Middle frontal gyrus (tissue), 1 donor: ENCODE measurements at regions not wholly inside any gene's neighbourhood (a gene's known extent, or its start where the extent isn't known, plus 50 kb on each side); places are given as distances from the start of the nearest gene placed in this dataset.
"Not testable (repeated sequence)": the region's sequence is repeated elsewhere in the genome, so short reads cannot be mapped to it uniquely, and the experiment has no call there.

Source experiments
- DNase-seq: peaks from one replicate; pipeline ENCODE4 v3.0.0-alpha.2; 2015; ENCODE audit warnings: low spot score; ENCODE audit errors: extremely low spot score

DNA sequence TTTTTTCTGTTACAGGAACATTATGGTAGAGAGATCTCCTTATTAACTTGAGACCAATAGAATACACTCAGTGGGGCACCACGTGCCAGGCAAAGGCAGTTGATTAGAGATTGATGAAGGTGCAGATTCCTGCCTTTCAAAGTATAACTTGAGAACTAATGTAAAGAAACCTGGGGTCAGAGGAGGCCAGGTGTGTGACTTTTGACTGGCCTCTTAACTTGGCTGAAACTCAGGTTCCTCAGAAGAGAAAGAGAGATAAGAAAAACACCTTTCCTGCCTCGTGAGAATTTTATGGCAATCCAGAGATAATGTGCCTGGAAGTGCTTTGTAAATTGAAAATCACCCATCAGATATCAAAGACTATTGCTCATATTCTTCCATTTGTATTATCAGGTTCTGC is 110.7 kb upstream of the GZMB start:
- no peak for DNase-seq

DNA sequence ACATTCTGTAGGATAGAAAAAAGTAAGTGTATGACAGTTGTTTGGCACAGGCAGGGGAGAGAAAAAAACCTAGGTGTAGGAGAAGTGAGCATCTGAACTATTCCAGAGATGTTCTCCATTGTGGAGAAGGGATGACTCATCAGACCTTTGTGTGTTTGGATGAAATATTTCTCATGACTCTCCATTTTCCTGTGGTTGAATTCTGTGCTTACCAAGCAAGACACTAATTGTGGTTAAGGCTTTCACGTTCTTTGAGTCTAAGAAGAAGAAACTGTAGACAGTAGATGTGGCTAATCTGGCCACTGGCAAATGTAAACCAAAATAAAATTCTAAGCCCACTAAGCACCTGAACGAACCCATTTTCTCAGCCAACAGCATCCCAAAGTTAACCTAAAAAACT is 107.9 kb upstream of the GZMB start:
- DNase-seq = no peak

DNA sequence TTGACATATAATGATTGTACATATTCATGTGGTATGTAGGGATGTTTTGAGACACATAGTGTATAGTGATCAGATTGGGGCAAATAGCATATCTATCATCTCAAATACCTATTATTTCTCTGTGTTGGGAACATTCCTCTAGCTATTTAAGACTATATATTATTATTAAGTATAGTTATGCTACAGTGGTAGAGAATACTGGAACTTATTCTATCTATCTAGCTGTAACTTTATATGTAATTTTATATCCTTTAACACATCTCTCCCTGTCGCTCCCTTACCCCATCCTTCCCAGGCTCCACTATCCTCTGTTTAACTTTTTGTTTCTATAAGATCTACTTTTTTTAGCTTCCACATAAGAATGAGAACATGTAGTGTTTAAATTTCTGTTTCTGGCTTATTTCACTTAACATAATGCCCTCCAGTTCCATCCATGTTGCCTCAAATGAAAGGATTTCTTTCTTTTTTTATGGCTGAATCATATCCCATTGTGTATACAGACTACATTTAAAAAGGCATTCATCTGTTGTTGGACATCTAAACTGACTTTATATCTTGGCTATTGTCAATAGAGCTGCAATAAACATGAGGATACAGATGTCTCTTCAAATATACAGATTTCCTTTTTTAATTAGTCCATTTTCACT is 102.1 kb upstream of the GZMB start:
- DNase-seq = no peak

DNA sequence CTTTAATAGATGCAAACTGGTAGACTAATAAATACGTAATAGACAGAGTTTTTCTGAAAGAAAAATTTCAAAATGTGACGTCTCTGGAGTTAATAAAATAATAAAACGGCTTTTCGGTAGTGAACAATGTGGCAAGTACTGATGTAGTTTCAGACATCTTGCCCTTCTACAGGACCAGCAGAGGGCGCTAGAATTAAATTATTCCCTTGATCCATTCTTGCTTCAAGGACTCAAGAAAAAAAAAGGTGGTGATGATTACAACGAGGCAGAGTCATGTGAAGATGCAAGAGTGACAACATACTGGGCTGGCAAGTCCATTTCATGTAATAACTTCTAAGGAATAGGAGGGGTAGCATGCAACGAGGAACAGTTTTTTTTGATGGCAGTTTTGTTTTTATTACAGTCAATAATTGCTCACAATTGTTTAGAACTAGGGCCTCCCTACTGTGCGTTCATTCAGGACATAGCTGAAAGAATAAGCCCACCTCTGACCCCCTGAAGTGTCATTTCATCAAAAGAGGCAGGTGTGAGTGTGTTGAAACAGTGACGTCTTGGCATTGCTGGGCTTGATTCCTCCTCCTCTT is 101.0 kb upstream of the GZMB start:
- DNase-seq = peak; percentile 58

DNA sequence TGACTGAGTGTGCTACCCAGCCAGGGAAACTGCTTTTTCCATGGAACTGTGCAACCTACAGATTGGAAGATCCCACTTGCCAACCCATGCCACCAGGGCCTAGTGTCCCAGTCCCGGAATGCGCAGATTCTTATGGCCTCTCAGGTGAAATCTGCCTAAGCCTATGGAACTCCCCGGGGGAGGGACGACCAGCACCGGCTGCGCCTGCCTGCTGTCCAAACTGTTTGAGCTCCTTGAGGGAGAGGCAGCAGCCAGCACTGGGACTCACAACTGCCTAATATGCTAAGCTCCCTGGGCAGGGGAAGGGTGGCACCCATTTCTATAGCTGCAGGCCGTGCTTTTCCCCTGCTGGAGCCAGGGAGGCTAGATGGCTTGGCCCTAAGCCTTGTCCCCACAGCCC is 92.5 kb upstream of the GZMB start:
- no peak for DNase-seq

DNA sequence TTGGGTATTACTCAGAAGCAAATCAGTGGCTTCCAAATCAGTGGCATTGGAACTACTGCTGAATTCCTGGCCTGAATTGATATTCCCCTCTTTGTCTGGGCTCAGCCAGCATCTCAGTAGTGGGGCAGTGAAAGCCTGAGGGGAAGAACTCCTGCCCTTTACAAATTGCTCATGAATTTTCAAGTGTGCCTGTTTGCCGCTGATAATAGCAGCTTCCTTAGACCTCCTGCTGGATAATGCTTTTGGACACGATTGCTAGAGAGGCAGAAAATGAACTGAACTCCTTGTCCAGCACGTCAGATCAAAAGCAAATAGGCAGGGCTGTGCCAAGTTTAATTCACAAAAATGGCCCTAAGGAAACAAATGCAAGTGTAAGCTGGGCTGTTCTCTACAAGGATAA is 91.3 kb upstream of the GZMB start:
- DNase-seq = no peak

DNA sequence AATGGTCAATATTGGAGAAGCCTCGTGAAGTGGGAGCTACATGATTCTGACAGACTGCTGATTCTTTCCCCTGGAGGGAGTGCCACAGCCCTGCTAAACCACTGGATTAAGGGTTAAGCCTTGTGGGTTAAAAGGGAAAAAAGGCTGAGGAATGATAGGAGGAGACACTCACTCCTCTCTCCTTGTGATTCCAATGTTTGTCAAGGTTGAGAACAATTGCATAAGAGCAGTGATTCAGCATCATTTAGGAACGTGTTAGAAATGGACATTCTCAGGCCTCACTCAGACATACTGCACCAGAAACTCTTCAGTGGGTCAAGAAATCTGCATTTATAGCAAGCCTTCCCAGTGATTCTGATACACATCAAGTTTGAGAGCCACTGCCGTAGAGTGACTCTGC is 87.8 kb upstream of the GZMB start:
- DNase-seq = no peak

DNA sequence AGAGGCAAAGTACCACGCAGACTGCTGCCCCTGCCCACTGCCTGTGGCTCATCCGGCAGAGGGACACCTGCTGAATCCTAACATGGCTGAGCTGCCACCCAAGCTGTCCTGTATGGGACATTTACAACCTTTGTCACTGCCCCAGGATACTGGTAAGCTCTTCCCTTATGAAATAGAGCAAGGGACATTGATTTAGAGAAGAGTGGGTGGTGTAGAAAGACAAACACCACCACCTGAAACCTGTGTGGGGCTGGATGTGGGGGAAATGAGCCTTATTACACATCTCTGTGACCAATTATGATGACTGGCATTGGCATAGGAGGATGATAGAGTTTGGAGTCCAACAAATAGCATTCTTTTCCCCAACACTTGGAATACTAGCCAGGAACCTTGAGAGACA is 81.2 kb upstream of the GZMB start:
- DNase-seq = no peak

DNA sequence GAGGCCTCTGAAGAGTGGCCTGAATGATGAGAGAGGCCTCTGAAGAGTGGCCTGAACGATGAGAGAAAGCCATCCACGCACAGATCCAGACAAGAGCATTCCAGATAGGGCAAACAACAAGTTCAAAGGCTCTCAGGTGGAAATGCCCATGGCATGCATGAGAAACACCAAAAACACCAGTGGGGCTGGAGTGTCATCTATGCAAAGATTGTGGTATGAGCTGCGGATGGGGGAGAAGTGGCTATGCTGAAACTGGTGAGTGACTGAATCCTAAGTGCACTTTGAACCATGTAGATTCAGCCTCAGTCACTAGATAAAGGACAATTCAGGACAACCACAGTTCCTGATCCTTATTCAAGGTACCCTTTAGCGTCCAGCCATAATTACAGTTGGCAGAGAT is 79.4 kb upstream of the GZMB start:
- no peak for DNase-seq

DNA sequence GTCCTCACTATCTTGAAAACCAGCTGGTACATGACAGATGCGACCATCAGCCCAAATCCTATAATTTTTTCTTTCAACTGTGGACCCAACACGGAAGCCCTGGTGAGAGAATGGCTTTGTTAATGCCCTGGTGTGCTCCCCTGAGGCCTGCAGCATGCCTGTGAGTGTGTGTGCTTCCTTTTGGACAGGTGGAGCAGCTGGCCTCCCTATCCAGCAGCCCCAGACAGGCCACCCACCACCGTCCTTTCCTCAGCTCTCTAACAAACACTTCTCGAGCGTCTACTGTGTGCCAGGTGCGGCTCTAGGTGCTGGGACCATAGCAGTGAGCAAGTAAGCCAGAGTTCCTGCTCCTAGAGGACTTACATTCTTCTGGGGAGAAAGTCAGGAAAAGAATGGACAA is 78.9 kb upstream of the GZMB start:
- DNase-seq = no peak

DNA sequence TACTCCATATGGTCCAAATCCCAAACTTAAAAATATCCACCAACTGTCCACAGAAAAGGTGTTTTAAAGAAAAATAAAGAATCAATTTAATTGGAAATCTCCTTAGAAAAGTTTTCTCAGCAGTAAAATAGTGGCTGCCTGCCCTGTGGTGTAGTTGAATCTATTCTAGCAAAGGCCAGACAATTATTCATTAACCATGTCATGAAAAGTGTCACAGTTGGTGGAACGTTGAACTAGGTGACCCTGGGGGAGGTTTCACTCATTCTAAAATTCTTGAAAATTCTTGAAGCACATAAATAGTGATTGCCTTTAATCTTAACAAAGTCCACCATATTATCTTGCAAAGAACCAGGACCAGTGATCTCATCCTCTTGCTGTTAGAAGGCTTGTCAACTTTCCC is 78.4 kb upstream of the GZMB start:
- no peak for DNase-seq

DNA sequence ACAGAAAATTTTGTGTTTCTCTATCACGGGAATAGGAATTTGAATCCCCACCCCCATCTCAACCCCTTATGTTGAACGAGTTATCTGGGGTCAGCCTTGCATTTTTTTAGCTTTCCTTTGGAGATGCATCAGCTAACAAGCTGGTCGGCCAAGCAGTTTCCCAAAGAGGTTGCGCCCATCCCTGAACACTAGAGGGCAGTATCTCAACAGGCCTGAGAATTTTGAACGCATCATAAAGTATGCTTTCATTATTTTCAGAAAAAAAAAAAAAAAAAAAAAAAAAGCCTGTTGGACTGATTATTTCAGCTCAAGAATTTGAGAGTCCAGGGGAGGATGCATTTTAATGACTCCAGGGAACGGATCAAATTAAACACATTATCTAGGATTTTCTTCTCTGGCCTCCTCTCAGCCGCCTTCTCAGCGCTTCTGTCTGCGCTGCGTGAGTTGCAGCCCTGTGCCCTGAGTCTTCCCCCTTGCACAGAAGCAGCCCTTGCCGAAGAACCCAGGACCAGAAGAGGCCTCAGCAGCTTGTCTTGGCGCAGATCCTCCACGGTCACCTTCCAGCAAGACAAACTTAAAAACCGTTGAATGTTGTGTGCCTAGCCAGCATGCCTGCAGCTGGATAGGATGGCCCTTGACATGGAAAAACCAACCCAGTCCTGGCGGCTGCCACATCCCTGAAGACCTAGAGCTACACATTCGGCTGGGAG is 76.6 kb upstream of the GZMB start:
- DNase-seq = peak; percentile 52

DNA sequence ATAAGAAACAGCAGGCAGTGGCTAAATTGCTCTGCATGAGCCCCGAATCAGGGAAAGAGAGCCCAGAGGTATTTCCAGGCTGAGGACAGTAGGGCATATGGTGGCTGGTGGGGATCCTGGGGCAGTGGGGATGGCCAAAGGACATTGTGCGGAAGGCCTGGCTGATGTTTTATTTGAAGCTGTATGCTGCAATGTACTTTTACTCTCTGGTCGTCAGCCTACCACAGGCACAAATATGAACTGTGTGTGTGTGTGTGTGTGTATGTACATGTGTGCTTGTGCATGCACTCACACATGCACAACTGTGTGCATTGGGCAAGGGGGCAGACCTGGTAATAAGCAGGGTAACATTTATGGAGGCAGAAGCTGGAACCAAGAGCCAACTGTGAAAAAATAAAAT is 74.7 kb upstream of the GZMB start:
- DNase-seq = no peak

DNA sequence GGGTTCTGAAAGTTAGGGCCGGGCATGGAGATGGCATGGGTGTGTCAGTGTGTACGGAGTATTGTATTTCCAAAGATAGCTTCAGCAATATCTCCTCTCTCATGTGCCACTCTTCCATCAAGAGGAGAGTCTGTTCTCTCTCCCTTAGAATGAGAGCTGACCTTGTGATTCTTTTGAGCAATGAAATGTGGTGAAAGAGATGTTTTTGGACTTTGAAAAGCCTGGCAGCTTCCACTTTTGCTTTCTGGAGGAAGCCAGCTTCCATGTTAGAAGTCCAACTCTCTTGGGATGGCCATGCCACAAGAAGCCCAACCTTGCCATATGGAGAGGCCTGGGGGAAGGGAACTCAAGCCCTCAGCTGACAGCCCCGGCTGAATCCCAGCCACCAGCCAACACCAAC is 72.4 kb upstream of the GZMB start:
- DNase-seq = no peak

DNA sequence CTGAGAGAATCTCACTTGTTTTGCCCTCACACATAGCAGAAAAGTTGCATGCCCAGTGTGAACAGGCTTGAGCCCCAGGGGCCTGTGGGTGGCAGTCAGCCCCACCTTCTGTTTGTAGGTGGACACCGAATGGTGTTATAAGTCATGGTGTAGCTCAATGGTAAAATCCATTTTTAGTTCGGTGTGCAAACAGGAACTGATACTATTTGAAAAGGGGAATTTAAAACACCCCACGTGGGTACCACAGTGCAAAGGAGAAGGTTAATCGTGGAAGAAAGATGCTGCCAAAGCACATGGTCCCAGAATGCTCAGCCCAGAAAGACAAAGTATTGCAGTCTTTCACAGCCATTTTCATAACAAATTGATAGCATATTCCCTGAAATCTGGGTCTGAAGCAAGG is 71.8 kb upstream of the GZMB start:
- DNase-seq = no peak

DNA sequence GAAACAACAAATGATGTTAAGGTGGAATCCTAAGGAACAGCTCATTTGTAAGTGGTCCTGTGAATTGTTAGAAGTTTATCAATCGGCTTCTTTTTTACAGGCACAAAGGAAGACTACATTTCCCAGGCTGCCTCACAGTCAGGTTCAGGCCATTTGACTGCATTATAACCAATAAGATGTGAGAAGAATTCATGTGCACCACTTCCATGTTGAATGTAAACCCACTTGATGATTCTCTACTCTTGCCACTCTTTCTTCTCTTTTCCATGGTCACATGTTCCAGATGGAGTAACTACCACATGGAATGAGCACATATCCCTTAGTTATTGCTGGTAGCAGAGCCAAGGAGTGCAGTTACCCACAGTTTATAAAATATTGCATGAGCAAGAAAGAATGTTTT is 67.1 kb upstream of the GZMB start:
- DNase-seq = no peak

DNA sequence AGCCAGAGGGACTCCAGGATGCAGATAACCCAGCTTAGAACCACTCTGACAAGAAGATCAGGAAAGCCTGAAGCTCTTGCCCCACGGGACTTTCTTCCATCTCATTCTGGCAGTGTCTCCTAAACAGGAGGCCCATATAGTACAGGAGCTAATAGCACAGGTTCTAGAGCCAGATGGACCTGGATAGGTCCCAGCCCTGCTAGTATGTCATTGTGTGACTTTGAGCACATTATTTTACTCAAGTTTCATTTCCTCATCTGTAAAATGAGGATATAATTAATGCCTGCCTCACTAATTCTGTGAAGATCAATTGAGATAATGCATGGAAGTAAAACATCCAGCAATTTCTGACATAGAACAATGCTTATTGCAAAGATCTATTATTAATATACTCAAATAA is 66.5 kb upstream of the GZMB start:
- no peak for DNase-seq

DNA sequence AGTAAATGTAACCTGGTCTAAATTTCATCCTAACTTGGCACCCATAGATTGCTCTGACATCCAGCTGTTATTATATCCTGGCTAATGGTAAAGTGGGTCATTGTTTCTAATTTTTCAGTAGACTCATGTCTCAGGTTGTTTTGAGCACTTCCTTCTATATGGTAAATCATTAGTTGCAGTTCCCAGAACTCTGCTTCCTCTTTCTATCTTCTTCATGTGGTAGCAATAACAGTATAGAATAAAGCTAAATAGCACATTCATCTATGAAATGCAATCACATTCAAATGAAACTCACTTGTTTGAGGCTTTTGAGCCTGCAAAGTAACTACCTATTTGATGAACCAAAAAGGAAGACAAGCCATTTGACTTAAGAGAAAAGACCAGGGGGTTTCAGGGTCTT is 65.1 kb upstream of the GZMB start:
- DNase-seq = no peak

DNA sequence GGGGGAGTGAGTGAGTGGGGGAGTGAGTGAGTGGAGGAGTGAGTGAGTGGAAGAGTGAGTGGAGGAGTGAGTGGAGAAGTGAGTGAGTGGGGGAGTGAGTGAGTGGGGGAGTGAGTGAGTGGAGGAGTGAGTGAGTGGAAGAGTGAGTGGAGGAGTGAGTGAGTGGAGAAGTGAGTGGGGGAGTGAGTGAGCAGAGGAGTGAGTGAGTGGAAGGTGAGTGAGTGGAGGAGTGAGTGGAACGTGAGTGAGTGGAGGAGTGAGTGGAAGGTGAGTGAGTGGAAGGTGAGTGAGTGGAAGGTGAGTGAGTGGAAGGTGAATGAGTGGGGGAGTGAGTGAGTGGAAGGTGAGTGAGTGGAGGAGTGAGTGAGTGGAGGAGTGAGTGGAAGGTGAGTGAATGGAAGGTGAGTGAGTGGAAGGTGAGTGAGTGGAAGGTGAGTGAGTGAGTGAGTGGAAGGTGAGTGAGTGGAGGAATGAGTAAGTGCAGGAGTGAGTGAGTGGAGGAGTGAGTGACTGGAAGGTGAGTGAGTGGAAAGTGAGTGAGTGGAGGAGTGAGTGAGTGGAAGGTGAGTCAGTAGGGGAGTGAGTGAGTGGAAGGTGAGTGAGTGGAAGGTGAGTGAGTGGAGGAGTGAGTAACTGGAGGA is 62.4 kb upstream of the GZMB start:
- DNase-seq = not testable (repeated sequence)

DNA sequence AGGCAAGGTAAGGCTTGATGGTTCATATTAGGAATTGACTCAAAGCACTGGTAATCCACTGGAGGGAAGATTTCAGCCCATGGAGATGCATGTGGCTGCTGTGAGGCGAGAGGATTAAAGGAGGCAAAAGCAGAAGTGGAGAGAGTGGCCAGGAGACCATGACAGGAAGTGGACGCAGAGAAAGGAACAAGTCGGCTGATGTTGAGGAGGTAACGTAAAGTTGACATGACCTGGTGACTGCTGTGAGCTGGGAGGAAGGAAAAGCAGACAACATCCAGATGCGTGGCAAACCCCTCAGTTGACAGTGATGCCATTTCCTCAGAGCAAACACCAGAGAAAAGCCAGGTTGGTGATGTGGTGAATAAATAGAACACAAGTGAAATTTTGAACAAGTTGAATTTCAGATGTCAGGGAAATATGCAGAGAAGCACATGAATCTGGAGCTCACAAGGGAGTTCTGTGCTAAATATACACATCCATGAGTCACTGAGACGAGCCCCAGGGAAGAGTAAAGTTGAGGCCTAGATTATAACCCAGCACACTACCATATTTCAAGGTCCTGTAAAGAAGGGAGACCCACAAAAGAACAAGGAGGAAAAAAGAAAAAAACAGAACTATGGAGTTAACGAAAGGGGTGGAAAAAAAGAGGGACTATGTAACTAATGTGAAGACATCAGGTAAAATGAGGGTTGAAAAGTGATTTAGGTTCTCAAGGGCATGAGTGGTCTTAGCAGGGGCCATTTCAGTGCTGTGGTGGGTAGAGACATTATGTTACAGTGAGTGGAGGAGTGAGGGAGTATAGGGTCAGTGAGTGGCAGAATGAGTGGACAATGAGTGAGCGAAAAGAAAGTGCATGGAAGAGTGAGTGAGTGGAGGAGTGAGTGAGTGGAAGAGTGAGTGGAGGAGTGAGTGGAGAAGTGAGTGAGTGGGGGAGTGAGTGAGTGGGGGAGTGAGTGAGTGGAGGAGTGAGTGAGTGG is 61.6 kb upstream of the GZMB start:
- no peak for DNase-seq

DNA sequence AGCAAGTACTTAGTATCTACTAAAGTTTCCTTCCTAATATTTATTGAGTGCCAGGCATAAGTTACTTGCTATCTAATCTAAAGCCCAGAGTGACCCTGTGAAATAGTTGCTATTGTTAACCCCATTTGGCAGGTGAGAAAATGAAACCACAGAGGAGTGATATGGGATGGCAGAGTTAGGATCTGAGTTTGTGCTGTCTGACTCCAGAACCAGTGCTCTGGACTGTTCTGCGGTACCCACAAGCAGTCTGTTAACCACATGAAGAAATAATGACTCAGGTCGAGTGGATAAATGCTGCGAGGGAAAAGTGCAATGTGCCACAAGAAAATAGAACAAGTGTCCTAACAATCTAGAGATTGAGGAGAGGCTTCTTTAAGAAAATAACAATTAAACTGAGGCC is 60.7 kb upstream of the GZMB start:
- DNase-seq = no peak
